NCI-H1417 treated with DMSO at 0.1 percent for 48 hours (cell line): ENCODE measurements at regions not wholly inside any gene's neighbourhood (a gene's known extent, or its start where the extent isn't known, plus 50 kb on each side); places are given as distances from the start of the nearest gene placed in this dataset.
"Not testable (repeated sequence)": the region's sequence is repeated elsewhere in the genome, so short reads cannot be mapped to it uniquely, and the experiment has no call there.

Source experiments
- DNase-seq: peaks from one replicate; lab custom pipeline; 2025; lab: John Stamatoyannopoulos, UW

- no peak for DNase-seq
These were observed 63.7 kb upstream of the UXS1 start for GRCh38 chr2:106257830-106258229.

GRCh38 chr2:106257135-106257534, 63.0 kb upstream of the UXS1 start:
- no peak for DNase-seq

- not testable (repeated sequence) for DNase-seq
These were observed 55.2 kb upstream of the UXS1 start for GRCh38 chr2:106249157-106249828.

- not testable (repeated sequence) for DNase-seq
These were observed 54.5 kb upstream of the UXS1 start for GRCh38 chr2:106248548-106249151.
